ENCODE measurements at regions not wholly inside any gene's neighbourhood (a gene's known extent, or its start where the extent isn't known, plus 50 kb on each side); places are given as distances from the start of the nearest gene placed in this dataset.

DNA sequence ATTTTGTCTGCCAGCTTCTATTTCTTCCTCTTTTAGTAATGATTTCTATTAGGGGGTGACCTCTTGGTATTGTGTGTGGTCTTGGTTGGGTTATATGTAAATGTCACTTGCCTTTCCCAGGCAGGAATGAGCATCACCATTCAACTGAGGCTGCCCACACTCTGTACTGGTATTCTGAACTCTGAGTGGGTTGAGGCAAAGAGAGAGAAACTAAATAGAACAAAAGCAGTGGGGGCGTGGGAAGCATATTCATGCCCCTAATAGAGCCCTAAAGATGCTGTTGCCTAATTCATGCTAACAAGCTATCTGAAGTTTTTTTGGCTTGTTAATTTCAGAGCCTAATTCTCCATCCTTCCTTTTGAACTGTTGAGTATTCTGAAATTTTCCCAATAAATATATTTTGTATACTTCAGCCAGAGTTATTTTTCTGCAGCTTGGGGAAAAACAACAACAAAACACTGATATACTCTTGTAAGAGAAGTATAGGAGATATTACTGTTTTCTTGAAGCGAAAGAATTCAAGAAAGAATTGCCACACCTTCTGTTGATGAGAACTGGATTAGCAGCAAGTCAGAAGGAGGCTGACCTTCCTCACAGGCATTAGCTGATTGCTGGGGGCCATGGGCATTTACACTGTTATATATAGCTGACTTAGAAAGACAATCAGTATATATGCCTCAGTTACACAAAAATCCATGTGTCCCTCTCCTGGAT is 315.8 kb upstream of the KLF12 start:
- Histone ChIP-seq H3K27me3 (no peaks in the 10 kb centered on the region), H3K4me1 (no peaks in the 10 kb centered on the region), H3K4me3 (no peak overlapping the region), H3K36me3 (no peaks in the 10 kb centered on the region), H3K9me3 (no peaks in the 10 kb centered on the region), H3K27ac (no peak overlapping the region)
- DNase-seq (ENCODE audit: low spot score in 2 of 2), result no peak
- intact Hi-C loops (cut with DNase I; ENCODE audit: low total_unique reads), result no loop called here
- TF ChIP-seq POLR2AphosphoS5 (IDR thresholded peaks at IDR 0.05) (no peak), POLR2A (IDR thresholded peaks at IDR 0.05) (no peak)
- TF ChIP-seq, protein P1, sequence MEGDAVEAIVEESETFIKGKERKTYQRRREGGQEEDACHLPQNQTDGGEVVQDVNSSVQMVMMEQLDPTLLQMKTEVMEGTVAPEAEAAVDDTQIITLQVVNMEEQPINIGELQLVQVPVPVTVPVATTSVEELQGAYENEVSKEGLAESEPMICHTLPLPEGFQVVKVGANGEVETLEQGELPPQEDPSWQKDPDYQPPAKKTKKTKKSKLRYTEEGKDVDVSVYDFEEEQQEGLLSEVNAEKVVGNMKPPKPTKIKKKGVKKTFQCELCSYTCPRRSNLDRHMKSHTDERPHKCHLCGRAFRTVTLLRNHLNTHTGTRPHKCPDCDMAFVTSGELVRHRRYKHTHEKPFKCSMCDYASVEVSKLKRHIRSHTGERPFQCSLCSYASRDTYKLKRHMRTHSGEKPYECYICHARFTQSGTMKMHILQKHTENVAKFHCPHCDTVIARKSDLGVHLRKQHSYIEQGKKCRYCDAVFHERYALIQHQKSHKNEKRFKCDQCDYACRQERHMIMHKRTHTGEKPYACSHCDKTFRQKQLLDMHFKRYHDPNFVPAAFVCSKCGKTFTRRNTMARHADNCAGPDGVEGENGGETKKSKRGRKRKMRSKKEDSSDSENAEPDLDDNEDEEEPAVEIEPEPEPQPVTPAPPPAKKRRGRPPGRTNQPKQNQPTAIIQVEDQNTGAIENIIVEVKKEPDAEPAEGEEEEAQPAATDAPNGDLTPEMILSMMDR (IDR thresholded peaks at IDR 0.05), result no peak

DNA sequence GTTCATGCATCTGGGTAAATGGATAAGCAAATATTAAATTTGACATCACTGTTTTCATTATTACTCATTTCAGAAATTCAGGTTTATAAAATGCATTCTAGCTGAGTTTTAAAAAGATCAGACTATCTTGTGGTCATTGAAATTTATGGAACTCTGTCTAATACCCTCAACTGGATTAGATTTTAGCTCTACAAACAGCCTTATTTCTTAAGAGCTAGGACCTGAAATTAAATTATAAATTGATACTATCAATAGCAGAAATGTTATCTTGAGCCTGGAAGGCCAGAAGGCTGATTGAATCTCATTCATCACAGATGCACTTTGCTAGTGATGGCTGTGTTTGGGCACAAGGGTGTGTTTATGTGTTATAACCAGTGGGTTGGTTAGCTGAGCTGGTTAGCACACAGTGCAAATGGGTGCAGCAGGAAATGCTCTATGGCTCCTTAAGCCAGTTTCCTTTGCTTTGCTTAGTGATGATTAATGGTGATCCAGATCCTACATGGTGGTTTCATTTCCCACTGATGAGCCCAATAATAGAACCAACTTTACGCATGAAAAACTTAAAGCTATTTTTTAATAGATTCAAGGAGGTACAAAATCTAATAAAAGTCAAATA is 310.8 kb upstream of the KLF12 start:
- Histone ChIP-seq H3K9me3 (peaks cover 0 to 4% of the 10 kb centered on the region in 2 donors), H3K4me3 (no peak overlapping the region), H3K36me3 (no peaks in the 10 kb centered on the region), H3K27me3 (no peaks in the 10 kb centered on the region), H3K4me1 (no peaks in the 10 kb centered on the region), H3K27ac (no peak overlapping the region)
- TF ChIP-seq POLR2A (IDR thresholded peaks at IDR 0.05) (no peak), POLR2AphosphoS5 (IDR thresholded peaks at IDR 0.05) (no peak)
- TF ChIP-seq, protein P1 (IDR thresholded peaks at IDR 0.05), result no peak
- intact Hi-C loops (cut with DNase I; ENCODE audit: low total_unique reads), result no loop called here
- DNase-seq (ENCODE audit: low spot score in 2 of 2), result no peak

DNA sequence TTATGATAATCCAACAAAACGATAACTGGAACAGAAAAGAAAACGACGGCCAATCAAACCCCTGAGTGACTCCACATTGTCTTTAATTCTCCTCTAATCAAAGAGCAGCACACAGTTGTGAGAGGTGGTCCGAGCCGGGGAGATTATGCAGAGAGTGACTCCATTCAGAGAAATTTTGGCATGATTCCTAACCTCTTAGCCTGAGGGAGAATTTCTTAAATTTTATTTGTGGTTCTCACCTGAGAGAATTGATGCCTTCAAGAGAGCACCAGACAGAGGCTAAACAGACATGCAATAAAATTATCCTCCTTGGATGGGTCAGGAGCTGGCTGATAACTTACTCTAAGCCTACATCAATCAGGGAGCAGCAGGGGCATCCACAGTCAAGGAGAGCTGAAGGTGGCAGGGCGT is 310.0 kb upstream of the KLF12 start:
- Histone ChIP-seq H3K4me1 (no peaks in the 10 kb centered on the region), H3K27ac (no peak overlapping the region), H3K9me3 (peaks cover 0 to 4% of the 10 kb centered on the region in 2 donors), H3K36me3 (no peaks in the 10 kb centered on the region), H3K27me3 (no peaks in the 10 kb centered on the region), H3K4me3 (no peak overlapping the region)
- intact Hi-C loops (cut with DNase I; ENCODE audit: low total_unique reads), result no loop called here
- TF ChIP-seq, protein P1 (IDR thresholded peaks at IDR 0.05), result no peak
- TF ChIP-seq POLR2A (IDR thresholded peaks at IDR 0.05) (no peak), POLR2AphosphoS5 (IDR thresholded peaks at IDR 0.05) (no peak)
- DNase-seq (ENCODE audit: low spot score in 2 of 2), result no peak

DNA sequence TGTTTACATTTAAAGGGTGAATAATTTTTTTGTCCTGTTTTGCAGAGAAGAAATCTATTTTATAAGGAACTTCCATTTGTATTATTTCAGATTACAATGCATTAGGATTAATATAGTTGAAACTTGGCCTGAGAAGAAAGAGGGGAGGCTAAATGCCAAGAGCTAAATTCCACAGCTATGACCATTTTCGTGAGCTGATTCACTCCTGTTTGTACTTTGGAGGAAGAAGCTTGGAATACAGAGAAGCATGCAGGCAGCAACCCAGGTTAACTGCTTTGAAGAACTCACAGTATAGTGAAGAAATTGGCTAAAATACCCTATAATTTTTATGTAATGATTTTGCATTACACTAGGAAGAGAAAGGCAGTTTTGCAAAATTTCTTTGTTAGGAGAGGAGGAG is 309.4 kb upstream of the KLF12 start:
- H3K27me3 ChIP-seq, result no peaks in the 10 kb centered on the region
- H3K36me3 ChIP-seq, result no peaks in the 10 kb centered on the region
- TF ChIP-seq POLR2AphosphoS5 (IDR thresholded peaks at IDR 0.05) (no peak), POLR2A (IDR thresholded peaks at IDR 0.05) (no peak)
- TF ChIP-seq, protein P1 (IDR thresholded peaks at IDR 0.05), result no peak
- H3K9me3 ChIP-seq, result peaks cover 0 to 4% of the 10 kb centered on the region in 2 donors
- intact Hi-C loops (cut with DNase I; ENCODE audit: low total_unique reads), result no loop called here
- no peaks in the 10 kb centered on the region for H3K4me1 ChIP-seq
- no peak for DNase-seq (ENCODE audit: low spot score in 2 of 2)
- H3K27ac ChIP-seq, result no peak overlapping the region
- H3K4me3 ChIP-seq, result no peak overlapping the region

DNA sequence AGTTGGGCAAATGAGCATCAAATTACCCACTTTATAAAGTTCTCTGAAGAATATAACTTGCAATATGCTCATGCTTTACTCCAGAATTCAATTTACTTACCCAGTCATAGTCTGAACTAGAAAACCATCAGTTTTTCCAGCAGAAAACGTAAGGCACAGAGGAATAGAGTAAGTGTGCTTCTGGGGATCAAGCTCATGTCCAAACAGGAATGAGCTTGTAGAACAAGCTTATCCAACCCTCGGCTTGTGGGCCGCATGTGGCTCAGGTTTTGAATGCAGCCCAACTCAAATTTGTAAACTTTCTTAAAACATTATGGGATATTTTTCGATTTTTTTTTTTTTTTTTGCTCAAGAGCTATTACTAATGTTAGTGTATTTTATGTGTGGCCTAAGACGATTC is 308.5 kb upstream of the KLF12 start:
- DNase-seq (ENCODE audit: low spot score in 2 of 2), result no peak

More for the DNA sequence above, 308.5 kb upstream of the KLF12 start:
- H3K27ac ChIP-seq, result no peak overlapping the region
- H3K9me3 ChIP-seq, result peaks cover 0 to 4% of the 10 kb centered on the region in 2 donors
- intact Hi-C loops (cut with DNase I; ENCODE audit: low total_unique reads), result no loop called here
- H3K4me3 ChIP-seq, result no peak overlapping the region
- no peaks in the 10 kb centered on the region for H3K36me3 ChIP-seq
- TF ChIP-seq POLR2A (IDR thresholded peaks at IDR 0.05) (no peak), POLR2AphosphoS5 (IDR thresholded peaks at IDR 0.05) (no peak)
- TF ChIP-seq, protein P1 (IDR thresholded peaks at IDR 0.05), result no peak
- H3K4me1 ChIP-seq, result no peaks in the 10 kb centered on the region
- H3K27me3 ChIP-seq, result no peaks in the 10 kb centered on the region

All from breast epithelium (tissue), 4 donors.